Lung (tissue), 11 donors: ENCODE measurements at regions not wholly inside any gene's neighbourhood (a gene's known extent, or its start where the extent isn't known, plus 50 kb on each side); places are given as distances from the start of the nearest gene placed in this dataset.

Experiments
- ATAC-seq: fragments of 200-7000 bp; cut with Tn5 transposase; one replicate; pipeline ENCODE4 v1.9.1; 2020; ENCODE audit warnings: moderate number of reproducible peaks; ENCODE audit not compliant: insufficient read depth, low FRiP score
- DNase-seq, 3 donors: peaks; one replicate each; pipeline ENCODE4 v3.0.0-alpha.2; 2013 to 2017
- H3K27ac ChIP-seq, 2 donors: one replicate each; pipeline ENCODE4 v1.5.1; 2013; ENCODE audit warnings: mild to moderate bottlenecking in 2 of 2, moderate library complexity in 2 of 2, control low read depth in 1 of 2, inconsistent platforms in 1 of 2, low read depth in 1 of 2, low read length in 1 of 2
- H3K27me3 ChIP-seq, 3 donors: one replicate each; pipeline ENCODE4 v1.5.1; 2013; ENCODE audit warnings: low read length in 2 of 3; ENCODE audit not compliant: control insufficient read depth in 3 of 3, insufficient read depth in 3 of 3
- H3K36me3 ChIP-seq, 4 donors: one replicate each; pipeline ENCODE4 v1.5.1; 2013; ENCODE audit warnings: low read length in 4 of 4, mild to moderate bottlenecking in 1 of 4, moderate library complexity in 1 of 4; ENCODE audit not compliant: control insufficient read depth in 4 of 4, insufficient read depth in 4 of 4
- H3K4me1 ChIP-seq, 5 donors: one replicate each; pipeline ENCODE4 v1.5.1; 2013; ENCODE audit warnings: low read length in 5 of 5, mild to moderate bottlenecking in 2 of 5, moderate library complexity in 1 of 5; ENCODE audit not compliant: control insufficient read depth in 5 of 5, insufficient read depth in 5 of 5
- H3K4me3 ChIP-seq: one replicate; pipeline ENCODE4 v1.5.1; 2013; ENCODE audit warnings: mild to moderate bottlenecking, control low read depth, moderate library complexity
- H3K9ac ChIP-seq, 2 donors: one replicate each; pipeline ENCODE4 v1.5.1; 2013; ENCODE audit warnings: low read length in 2 of 2, control low read depth in 1 of 2; ENCODE audit not compliant: insufficient read depth in 1 of 2
- H3K9me3 ChIP-seq, 4 donors: one replicate each; pipeline ENCODE4 v1.5.1; 2013; ENCODE audit warnings: low read length in 3 of 4, mild to moderate bottlenecking in 1 of 4, moderate library complexity in 1 of 4; ENCODE audit not compliant: control insufficient read depth in 4 of 4, insufficient read depth in 3 of 4
- WGBS, 2 donors: extraction: QIAGEN DNeasy Blood & Tissue Kit; methylation state at CpG; one replicate each; pipeline ENCODE4 v1.1.7; 2013; 5-methylcytosine and 5-hydroxymethylcytosine counted together
- TF ChIP-seq, protein P1 (sequence below): IDR thresholded peaks from 2 replicates; pipeline ENCODE4 v1.5.1; 2012; ENCODE audit warnings: mild to moderate bottlenecking; ENCODE audit errors: control extremely low read depth, extremely low read depth
- donor health status: control.
- donor health status: control.
- donor health status: Bipolar disorder and iron deficiency.
- donor health status: healthy.
- donor health status: DM: yes; HTN: yes; CAD: no.

DNA sequence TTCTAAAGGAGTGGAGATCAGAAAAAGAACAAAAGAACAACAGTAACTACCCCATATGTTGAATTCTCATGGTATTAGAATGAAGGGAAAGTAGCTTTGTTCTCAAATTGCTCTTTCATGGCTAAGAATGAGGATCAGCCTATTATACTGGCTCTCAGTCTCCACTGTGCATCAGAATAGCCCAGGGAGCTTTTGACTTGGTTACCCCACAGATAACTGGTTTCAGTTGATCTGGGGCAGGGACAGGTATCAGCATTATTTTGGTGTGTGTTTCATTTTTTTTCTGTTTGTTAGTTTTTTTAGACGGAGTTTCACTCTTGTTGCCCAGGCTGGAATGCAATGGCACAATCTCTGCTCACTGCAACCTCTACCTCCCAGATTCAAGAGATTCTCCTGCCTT is 311.7 kb upstream of the TLE3 start:
- 89 to 92% methylated on average over 1 of the region's 1 CpG for WGBS, 2 donors
- no peak for DNase-seq
- H3K27me3 ChIP-seq, result no peaks in the 10 kb centered on the region
- peaks cover 0 to 3% (median 0%) of the 10 kb centered on the region in 4 donors for H3K9me3 ChIP-seq
- ATAC-seq, result no peak
- H3K9ac ChIP-seq, result no peak overlapping the region
- H3K4me1 ChIP-seq, result peaks cover 0 to 7% (median 0%) of the 10 kb centered on the region in 5 donors
- no peaks in the 10 kb centered on the region for H3K36me3 ChIP-seq
- TF ChIP-seq, protein P1, sequence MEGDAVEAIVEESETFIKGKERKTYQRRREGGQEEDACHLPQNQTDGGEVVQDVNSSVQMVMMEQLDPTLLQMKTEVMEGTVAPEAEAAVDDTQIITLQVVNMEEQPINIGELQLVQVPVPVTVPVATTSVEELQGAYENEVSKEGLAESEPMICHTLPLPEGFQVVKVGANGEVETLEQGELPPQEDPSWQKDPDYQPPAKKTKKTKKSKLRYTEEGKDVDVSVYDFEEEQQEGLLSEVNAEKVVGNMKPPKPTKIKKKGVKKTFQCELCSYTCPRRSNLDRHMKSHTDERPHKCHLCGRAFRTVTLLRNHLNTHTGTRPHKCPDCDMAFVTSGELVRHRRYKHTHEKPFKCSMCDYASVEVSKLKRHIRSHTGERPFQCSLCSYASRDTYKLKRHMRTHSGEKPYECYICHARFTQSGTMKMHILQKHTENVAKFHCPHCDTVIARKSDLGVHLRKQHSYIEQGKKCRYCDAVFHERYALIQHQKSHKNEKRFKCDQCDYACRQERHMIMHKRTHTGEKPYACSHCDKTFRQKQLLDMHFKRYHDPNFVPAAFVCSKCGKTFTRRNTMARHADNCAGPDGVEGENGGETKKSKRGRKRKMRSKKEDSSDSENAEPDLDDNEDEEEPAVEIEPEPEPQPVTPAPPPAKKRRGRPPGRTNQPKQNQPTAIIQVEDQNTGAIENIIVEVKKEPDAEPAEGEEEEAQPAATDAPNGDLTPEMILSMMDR, result no peak
- H3K4me3 ChIP-seq, result no peak overlapping the region
- no peak overlapping the region for H3K27ac ChIP-seq

DNA sequence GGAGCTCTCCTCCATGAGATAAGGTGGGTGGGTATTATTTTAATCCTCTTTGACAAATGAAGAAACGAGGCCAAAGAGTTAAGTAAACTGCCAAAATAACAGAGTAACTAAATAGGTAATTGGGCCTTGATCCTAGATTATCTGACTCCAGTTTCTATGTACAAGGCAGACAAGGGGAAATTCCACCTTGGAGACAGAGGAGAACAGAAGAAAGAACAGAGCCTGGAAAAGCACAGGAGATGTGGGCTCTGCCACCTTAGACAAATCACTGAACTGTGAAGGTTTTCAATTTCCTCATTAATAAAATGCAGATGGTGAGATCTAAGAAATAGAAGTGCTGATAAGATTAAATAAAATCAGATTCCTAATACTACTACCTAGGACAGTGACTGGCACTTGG is 310.2 kb upstream of the TLE3 start:
- no peak overlapping the region for H3K9ac ChIP-seq
- no peaks in the 10 kb centered on the region for H3K36me3 ChIP-seq
- H3K27me3 ChIP-seq, result no peaks in the 10 kb centered on the region
- TF ChIP-seq, protein P1, result no peak
- H3K4me3 ChIP-seq, result no peak overlapping the region
- ATAC-seq (no peak), DNase-seq (no peak)
- 87 to 90% methylated on average over 1 of the region's 1 CpG for WGBS, 2 donors
- peaks cover 0 to 7% (median 0%) of the 10 kb centered on the region in 5 donors for H3K4me1 ChIP-seq
- peaks cover 0 to 3% (median 0%) of the 10 kb centered on the region in 4 donors for H3K9me3 ChIP-seq
- H3K27ac ChIP-seq, result no peak overlapping the region

DNA sequence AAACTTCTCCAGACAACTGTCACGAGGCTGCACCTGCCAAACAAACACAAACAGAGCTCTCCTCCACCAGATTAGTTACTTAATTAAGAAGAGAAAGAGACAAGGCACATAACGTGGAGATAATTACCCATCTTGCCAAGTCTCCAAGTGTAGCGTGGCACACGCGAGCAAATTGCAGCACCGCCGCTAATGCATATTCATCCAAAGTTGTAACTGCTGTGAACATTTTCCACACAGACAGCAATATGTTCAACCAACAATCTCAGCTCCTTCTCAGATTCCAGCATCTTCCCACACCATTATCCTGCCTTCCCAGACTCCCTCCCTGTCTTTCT is 309.6 kb upstream of the TLE3 start:
- Histone ChIP-seq H3K9me3 (peaks cover 0 to 3% (median 0%) of the 10 kb centered on the region in 4 donors), H3K9ac (no peak overlapping the region), H3K36me3 (no peaks in the 10 kb centered on the region), H3K27ac (no peak overlapping the region), H3K4me3 (no peak overlapping the region), H3K4me1 (peaks cover 0 to 7% (median 0%) of the 10 kb centered on the region in 5 donors), H3K27me3 (no peaks in the 10 kb centered on the region)
- DNase-seq (no peak), ATAC-seq (no peak)
- TF ChIP-seq, protein P1, result no peak
- WGBS, 2 donors, result 86 to 90% methylated on average over 7 of the region's 7 CpGs

DNA sequence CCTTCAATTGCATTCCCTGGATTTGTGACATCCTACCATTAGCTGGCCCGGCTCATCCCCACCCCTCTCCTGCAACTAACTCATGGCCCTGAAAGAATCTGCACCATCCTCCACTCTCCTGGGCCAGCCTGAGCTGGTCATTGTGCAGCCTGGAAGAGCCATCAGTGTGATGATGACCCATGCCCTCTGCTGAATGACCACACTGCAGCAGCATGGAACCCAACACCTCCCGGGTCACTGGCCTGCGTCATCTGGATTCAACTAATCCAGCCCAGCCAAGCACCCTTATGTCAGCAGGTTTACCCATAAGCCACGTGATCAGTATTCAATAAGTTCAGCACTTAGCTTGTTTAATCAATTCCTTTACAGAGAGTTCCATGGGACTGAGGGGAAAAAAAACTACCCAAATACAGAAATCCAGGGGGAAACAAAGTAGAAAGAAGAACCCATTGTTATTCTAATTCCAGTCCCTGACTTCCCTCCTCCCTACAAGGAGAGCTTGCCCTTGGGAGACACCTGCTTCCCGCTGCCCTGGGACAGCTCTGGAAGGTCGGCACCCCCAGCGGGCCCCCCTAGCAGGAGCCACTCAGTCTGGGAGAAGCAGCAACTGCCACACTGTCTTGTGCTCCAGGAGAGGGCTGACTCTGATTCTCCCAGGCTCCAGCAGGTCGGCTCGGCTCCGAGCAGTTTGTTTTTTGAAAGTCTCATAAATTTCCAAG is 309.1 kb upstream of the TLE3 start:
- Histone ChIP-seq H3K9ac (no peak overlapping the region), H3K4me3 (no peak overlapping the region), H3K27me3 (no peaks in the 10 kb centered on the region), H3K27ac (no peak overlapping the region), H3K9me3 (peaks cover 0 to 3% (median 0%) of the 10 kb centered on the region in 4 donors), H3K4me1 (peaks cover 0 to 7% (median 0%) of the 10 kb centered on the region in 5 donors), H3K36me3 (no peaks in the 10 kb centered on the region)
- WGBS, 2 donors, result 82% methylated on average over 10 of the region's 10 CpGs
- TF ChIP-seq, protein P1, result no peak
- DNase-seq, result no peak
- ATAC-seq, result no peak
